Psoas muscle (tissue), 7 donors: ENCODE measurements at regions not wholly inside any gene's neighbourhood (a gene's known extent, or its start where the extent isn't known, plus 50 kb on each side); places are given as distances from the start of the nearest gene placed in this dataset.

ENCODE experiments used
- ATAC-seq, 4 donors: fragments of 200-7000 bp; cut with Tn5 transposase; one replicate each; pipeline ENCODE4 v1.9.1; 2020; ENCODE audit warnings: moderate library complexity in 3 of 4, mild to moderate bottlenecking in 2 of 4
- DNase-seq, 2 donors: peaks; one replicate each; pipeline ENCODE4 v3.0.0-alpha.2; 2020
- H3K27ac ChIP-seq: fragments of 200-600 bp; one replicate; pipeline ENCODE4 v1.8.0; 2022
- H3K27me3 ChIP-seq, 3 donors: fragments of 200-600 bp in 1 of 3; one replicate each; pipeline versions ENCODE4 v1.6.1 to v1.8.0; 2013 to 2022; ENCODE audit warnings: low read length in 2 of 3, mild to moderate bottlenecking in 2 of 3, moderate library complexity in 1 of 3; ENCODE audit not compliant: insufficient read depth in 3 of 3
- H3K36me3 ChIP-seq, 2 donors: fragments of 200-600 bp in 1 of 2; one replicate each; pipeline versions ENCODE4 v1.6.1 to v1.8.0; 2013 to 2022; ENCODE audit warnings: low read depth in 1 of 2, mild to moderate bottlenecking in 1 of 2, moderate library complexity in 1 of 2; ENCODE audit not compliant: insufficient read depth in 1 of 2
- H3K4me1 ChIP-seq: fragments of 200-600 bp; one replicate; pipeline ENCODE4 v1.8.0; 2022
- H3K4me3 ChIP-seq: fragments of 200-600 bp; one replicate; pipeline ENCODE4 v1.8.0; 2022; ENCODE audit warnings: mild to moderate bottlenecking
- H3K9me3 ChIP-seq: fragments of 200-600 bp; one replicate; pipeline ENCODE4 v1.8.0; 2022
- CTCF ChIP-seq: fragments of 200-600 bp; IDR thresholded peaks from one replicate; pipeline ENCODE4 v1.8.0; 2022; ENCODE audit warnings: antibody characterized with exemption
- WGBS, 3 donors: extraction: QIAGEN DNeasy Blood & Tissue Kit; methylation state at CpG; one replicate each; pipeline versions ENCODE4 v1.1.6 to v1.1.7; 2013; 5-methylcytosine and 5-hydroxymethylcytosine counted together
- intact Hi-C, 2 donors: fragments of 100-400 bp; cut with DNase I; formaldehyde crosslinking; loops; one replicate each; pipeline versions ENCODE4 v1.11.0 to v1.14.2; 2022
- donor health status: healthy with polysubstance abuse.
- donor health status: DM: no; HTN: no; CAD: no; lungs with moderate emphysema.
- donor health status: Bipolar disorder and iron deficiency.
- donor health status: healthy.
- donor health status: DM: yes; HTN: yes; CAD: no.
- donor health status: DM: no; HTN: no; CAD: no.
- donor health status: DM: yes; HTN: yes; CAD: no.

- H3K27ac ChIP-seq = no peak overlapping the region
- H3K4me3 ChIP-seq = no peak overlapping the region
- no peaks in the 10 kb centered on the region for H3K4me1 ChIP-seq
- H3K27me3 ChIP-seq = no peaks in the 10 kb centered on the region
- TF ChIP-seq CTCF = no peak
- intact Hi-C loops = no loop called here
- no peaks in the 10 kb centered on the region for H3K9me3 ChIP-seq
- 59 to 65% (median 64%) methylated on average over 2 of the region's 2 CpGs for WGBS, 3 donors
- H3K36me3 ChIP-seq = no peaks in the 10 kb centered on the region
- DNase-seq (no peak), ATAC-seq (no peak)
These were observed 414.9 kb downstream of the PLCL1 start for GRCh38 chr2:198219292-198219691.

GRCh38 chr2:198214114-198214596 is 409.8 kb downstream of the PLCL1 start:
- Histone ChIP-seq H3K4me1 (no peaks in the 10 kb centered on the region), H3K36me3 (no peaks in the 10 kb centered on the region), H3K27me3 (no peaks in the 10 kb centered on the region), H3K9me3 (no peaks in the 10 kb centered on the region), H3K27ac (no peak overlapping the region), H3K4me3 (no peak overlapping the region)
- no peak for TF ChIP-seq CTCF
- intact Hi-C loops = no loop called here
- 68 to 82% (median 76%) methylated on average over 5 of the region's 5 CpGs for WGBS, 3 donors
- ATAC-seq (no peak), DNase-seq (no peak)

- DNase-seq (no peak), ATAC-seq (no peak)
- 34 to 57% (median 50%) methylated on average over 1 of the region's 1 CpG for WGBS, 3 donors
- Histone ChIP-seq H3K9me3 (no peaks in the 10 kb centered on the region), H3K36me3 (no peaks in the 10 kb centered on the region), H3K4me1 (no peaks in the 10 kb centered on the region), H3K27me3 (no peaks in the 10 kb centered on the region), H3K27ac (no peak overlapping the region), H3K4me3 (no peak overlapping the region)
- no peak for TF ChIP-seq CTCF
- intact Hi-C loops = no loop called here
These were observed 408.9 kb downstream of the PLCL1 start for GRCh38 chr2:198213253-198213652.

- no peak overlapping the region for H3K4me3 ChIP-seq
- no peaks in the 10 kb centered on the region for H3K4me1 ChIP-seq
- H3K27ac ChIP-seq = no peak overlapping the region
- H3K36me3 ChIP-seq = no peaks in the 10 kb centered on the region
- DNase-seq = no peak
- no peaks in the 10 kb centered on the region for H3K9me3 ChIP-seq
- intact Hi-C loops = no loop called here
- no peak for ATAC-seq
- H3K27me3 ChIP-seq = no peaks in the 10 kb centered on the region
- 87 to 89% (median 88%) methylated on average over 2 of the region's 2 CpGs for WGBS, 3 donors
- no peak for TF ChIP-seq CTCF
These were observed 407.3 kb downstream of the PLCL1 start for GRCh38 chr2:198211706-198212105.

GRCh38 chr2:198203336-198204069 is 399.1 kb downstream of the PLCL1 start:
- DNase-seq (no peak), ATAC-seq (no peak)
- no peaks in the 10 kb centered on the region for H3K4me1 ChIP-seq
- intact Hi-C loops = no loop called here
- no peak overlapping the region for H3K4me3 ChIP-seq
- WGBS, 3 donors = 27 to 31% (median 30%) methylated on average over 3 of the region's 3 CpGs
- H3K27ac ChIP-seq = no peak overlapping the region
- H3K36me3 ChIP-seq = no peaks in the 10 kb centered on the region
- no peaks in the 10 kb centered on the region for H3K27me3 ChIP-seq
- no peaks in the 10 kb centered on the region for H3K9me3 ChIP-seq
- TF ChIP-seq CTCF = no peak
